IPS-18c (cell line): ENCODE measurements at regions not wholly inside any gene's neighbourhood (a gene's known extent, or its start where the extent isn't known, plus 50 kb on each side); places are given as distances from the start of the nearest gene placed in this dataset.

Experiments
- H3K4me3 ChIP-seq: 2 replicates; pipeline ENCODE4 v1.7.0; 2013; ENCODE audit warnings: low read depth, mild to moderate bottlenecking, low read length, moderate library complexity; ENCODE audit not compliant: insufficient read depth
- H3K9me3 ChIP-seq: one replicate; pipeline ENCODE4 v1.6.1; 2013; ENCODE audit warnings: mild to moderate bottlenecking, low read length, moderate library complexity; ENCODE audit not compliant: control insufficient read depth, insufficient read depth

- H3K9me3 ChIP-seq: no peaks in the 10 kb centered on the region
Observed at GRCh38 chr11:129300099-129300498, 75.5 kb upstream of the BARX2 start.

GRCh38 chr11:129298988-129299387 is 76.7 kb upstream of the BARX2 start:
- Histone ChIP-seq H3K4me3 (no peak overlapping the region), H3K9me3 (no peaks in the 10 kb centered on the region)

More at GRCh38 chr11:129300099-129300498, 75.5 kb upstream of the BARX2 start:
- no peak overlapping the region for H3K4me3 ChIP-seq

DNA sequence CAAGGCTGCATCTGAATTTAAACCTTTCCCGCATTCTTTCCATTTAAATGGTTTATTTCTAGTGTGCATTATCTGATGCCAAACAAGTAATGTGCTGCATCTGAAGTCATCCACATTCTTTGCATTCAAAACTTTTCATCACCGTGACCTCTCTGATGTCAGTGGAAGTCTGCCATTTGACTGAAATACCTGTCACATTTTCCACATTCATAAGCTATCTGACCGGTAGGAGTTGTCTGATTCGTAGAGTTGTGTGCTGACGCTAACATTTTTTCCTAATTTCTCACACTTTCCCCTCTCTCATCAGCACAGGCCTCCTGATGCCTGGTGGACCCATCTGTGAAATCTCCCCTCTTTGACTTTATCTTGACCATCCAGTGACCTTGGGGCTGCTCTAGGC is 79.9 kb upstream of the BARX2 start:
- Histone ChIP-seq H3K4me3 (no peak overlapping the region), H3K9me3 (no peaks in the 10 kb centered on the region)

DNA sequence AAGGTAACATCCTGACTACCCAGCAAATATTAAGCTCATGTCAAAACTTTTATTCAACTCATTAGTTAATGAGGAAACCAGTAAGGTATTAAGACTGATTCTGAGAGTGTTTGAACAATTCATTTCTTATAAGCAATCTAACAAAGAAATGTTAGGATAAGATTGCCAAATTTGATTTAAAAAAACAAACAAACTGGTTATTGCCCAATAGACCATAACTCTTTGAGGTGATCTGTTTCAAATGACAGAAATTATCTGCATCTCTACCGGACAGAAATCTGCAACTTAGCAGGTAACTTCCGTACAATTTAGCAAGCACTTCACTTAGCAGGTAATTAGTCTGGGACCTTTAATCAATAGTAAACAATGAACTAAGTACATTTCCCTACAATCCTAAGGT is 82.9 kb upstream of the BARX2 start:
- no peak overlapping the region for H3K4me3 ChIP-seq
- H3K9me3 ChIP-seq: no peaks in the 10 kb centered on the region

DNA sequence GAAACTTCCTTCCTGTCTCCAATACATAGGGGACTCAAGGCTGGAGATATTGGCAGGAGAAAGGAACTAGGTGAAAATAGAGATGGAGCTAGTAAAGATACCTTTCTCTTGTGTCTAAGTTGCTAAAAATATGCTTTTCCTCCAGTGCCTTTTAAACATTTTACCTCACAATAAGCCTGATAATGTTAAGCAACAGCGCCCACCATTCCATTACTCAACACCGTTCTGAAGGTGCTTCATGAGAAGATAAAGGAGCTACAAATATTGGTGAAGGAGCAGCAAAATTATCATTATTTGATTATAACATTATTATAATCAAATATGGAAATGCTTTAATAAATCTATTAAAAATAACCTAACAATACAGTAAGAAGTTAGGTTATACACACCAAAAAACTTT is 83.6 kb upstream of the BARX2 start:
- Histone ChIP-seq H3K4me3 (no peak overlapping the region), H3K9me3 (no peaks in the 10 kb centered on the region)

GRCh38 chr11:129291546-129291945 is 84.1 kb upstream of the BARX2 start:
- Histone ChIP-seq H3K4me3 (no peak overlapping the region), H3K9me3 (no peaks in the 10 kb centered on the region)

DNA sequence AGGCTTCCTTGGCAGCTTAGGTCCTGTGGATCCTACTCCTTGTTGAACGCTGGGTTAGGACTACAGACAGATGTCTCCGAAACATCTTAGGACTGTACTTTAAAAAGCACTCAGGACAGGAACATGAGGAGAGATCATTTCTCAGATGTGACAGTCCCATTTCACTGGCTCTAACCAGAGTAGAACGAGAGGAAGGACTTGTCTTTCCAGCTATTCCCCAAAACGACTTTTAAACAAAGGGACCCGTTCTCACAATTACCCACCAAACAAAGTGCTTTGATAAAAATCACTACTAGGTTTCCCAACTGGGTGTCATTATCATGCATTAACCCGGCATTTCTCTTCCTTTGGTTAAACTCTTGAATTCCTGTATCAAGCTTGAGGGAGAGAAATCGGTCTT is 84.7 kb upstream of the BARX2 start:
- no peaks in the 10 kb centered on the region for H3K9me3 ChIP-seq
- H3K4me3 ChIP-seq: no peak overlapping the region

- Histone ChIP-seq H3K4me3 (no peak overlapping the region), H3K9me3 (no peaks in the 10 kb centered on the region)
Observed at GRCh38 chr11:129289350-129290040, 86.2 kb upstream of the BARX2 start.

DNA sequence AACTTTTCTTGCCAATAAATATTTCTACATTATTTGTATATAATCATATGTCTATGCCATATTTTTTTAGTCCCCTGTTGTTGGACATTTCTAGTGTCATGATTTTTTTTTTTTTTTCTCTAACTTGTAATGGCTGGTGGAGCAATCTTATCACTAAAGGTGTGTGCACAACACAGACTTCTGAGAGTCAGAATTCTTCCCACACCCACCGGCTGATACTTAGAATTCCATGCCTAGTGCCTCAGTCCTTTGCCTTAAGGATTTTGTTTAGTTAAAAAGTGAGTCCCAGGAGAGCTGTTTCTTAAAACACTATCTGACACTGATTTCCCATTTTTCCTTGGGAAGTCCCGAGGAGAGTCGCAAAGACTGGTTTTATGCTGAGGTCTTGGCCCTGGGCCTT is 87.7 kb upstream of the BARX2 start:
- Histone ChIP-seq H3K4me3 (no peak overlapping the region), H3K9me3 (no peaks in the 10 kb centered on the region)

DNA sequence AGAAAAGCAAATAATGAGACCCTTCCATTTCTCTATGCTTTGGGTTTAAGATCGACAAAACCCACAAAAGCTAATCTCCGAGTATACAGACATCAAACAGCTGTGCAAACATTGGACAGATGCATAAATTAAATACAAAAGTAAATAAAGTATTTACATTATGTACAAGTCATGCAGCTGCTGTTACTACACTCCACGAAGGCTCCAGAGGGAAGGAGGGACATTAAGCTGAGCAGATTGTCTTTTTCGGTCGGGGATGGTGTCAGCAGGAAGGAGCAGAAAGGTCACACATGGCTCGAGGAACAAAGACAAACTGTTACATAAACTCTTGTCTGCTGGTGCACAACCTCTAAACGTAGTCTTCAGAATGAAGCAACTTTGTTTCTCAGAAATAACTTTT is 88.8 kb upstream of the BARX2 start:
- no peaks in the 10 kb centered on the region for H3K9me3 ChIP-seq
- H3K4me3 ChIP-seq: no peak overlapping the region

DNA sequence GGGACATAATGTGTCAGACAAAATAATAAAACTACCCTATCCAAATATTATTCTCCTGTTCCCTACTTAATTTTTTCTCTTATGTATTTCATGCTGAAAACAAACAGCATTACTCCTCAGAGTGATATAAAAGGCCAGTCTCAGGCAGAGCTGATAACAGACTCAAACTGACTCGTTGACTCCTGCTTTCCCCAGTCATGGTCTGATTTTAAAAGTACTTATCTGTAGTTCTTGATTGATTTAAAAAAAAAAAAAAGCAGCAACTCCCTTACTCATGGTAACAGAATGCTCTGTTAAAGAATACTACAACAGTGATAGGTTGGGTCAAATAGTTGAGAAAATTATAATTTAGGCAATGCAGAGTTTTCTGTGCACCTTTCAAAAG is 90.3 kb upstream of the BARX2 start:
- Histone ChIP-seq H3K4me3 (no peak overlapping the region), H3K9me3 (no peaks in the 10 kb centered on the region)

DNA sequence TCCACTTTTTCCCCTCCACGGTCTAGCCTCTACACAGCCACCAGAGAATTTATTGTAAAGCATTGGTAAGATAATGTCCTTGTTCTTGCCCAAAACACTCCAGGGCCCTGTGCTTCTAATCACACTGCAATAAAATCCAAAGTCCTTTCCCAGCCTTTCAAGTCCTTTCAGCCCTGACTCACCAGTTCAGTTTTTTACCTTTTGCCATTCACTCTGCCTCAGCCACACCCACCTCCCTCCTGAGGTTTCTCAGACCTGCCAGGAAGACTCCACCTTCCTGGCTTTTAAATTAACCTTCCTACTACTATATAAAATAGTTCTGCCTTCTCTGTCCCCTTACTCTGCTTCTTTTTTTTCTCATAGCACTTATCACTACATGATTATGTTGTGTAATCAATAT is 91.0 kb upstream of the ARHGAP32 start:
- H3K9me3 ChIP-seq: no peaks in the 10 kb centered on the region
- H3K4me3 ChIP-seq: peak overlapping the region; percentile 26; the same call in 1 of the 2 replicates

- Histone ChIP-seq H3K4me3 (peak overlapping the region; percentile 26; the same call in 1 of the 2 replicates), H3K9me3 (no peaks in the 10 kb centered on the region)
Observed at GRCh38 chr11:129282634-129283033, 90.5 kb upstream of the ARHGAP32 start.

DNA sequence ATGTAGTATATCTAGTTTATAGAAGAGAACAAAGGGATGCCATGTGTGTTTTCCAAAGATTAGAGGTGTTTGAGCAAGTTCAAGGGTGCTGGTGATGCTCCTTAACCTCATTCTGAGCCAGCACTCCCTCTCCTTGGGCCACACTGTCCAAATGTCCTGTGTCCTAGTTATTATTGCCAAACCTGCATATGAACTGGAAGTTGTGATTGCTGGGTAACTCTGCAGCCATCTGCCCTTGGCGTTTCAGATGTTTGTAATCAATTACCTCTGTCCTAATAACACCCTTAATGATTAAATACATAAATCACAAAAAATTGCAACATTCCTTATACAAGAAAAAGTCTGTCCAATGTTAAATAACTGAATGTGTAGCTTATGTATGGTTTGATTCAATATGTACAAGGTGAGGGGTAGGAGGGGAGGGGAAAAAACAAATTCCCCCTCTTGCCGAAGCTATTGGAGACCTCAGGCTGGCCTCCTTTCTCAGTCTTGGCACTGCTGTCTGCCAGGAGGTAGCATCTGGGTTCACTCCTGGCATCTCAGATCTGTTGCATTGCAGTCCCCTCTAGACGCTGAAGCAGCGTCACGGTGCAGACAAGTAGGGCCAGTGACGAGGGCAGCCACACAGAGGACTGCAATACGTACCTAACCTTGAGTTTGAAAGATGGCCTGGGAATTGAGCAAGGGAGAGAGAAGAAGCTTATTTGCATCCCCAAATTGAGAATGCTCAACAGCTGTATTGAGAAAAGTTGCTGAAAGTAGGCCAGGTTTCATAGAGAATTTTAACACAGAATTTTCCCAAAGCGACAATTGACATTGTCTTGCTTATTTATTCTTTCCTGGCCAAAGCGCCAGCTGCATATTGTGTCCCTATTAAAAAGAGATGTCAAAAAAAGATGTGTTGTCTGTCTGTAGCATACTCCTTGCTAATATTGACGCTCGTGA is 89.6 kb upstream of the ARHGAP32 start:
- Histone ChIP-seq H3K9me3 (no peaks in the 10 kb centered on the region), H3K4me3 (no peak overlapping the region)

GRCh38 chr11:129280027-129280811 is 88.1 kb upstream of the ARHGAP32 start:
- no peaks in the 10 kb centered on the region for H3K9me3 ChIP-seq
- peak overlapping the region; percentile 59 for H3K4me3 ChIP-seq

DNA sequence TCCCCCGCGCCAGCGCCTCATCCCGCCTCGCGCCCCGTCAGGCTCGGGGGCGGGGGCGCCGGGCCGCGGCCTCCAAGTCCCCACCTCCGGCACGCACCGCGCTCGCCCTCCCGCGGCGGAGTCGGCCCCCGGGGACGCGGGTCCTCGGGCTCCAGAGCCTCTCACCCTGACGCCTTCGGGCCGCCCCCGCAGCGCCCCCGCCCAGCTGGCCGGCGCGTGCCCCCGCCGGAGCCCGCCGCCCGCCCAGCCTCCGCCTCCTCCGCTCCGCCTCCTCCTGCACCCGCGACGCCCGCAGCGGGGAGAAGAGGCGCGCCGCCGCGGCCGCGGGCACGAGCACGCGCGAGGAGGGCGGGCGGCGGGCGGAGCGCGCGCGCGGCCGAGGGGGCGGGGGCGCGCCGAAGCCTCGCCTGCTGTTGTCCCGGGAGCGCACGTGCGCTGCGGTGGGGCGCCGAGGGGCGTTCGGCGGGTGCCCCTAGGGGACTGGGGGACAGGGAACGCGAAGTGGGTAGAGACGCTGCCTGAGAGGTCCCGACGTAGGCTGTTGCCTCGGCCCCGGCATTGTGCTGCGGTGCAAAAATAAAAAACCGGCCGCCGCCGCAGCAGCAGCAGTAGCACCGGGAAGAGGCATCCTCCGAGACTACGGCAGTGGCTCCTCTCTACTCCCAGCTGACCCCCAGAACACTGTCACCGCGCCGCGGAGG is 87.4 kb upstream of the ARHGAP32 start:
- peak overlapping the region; percentile 59 for H3K4me3 ChIP-seq
- no peaks in the 10 kb centered on the region for H3K9me3 ChIP-seq
